ENCODE measurements at regions not wholly inside any gene's neighbourhood (a gene's known extent, or its start where the extent isn't known, plus 50 kb on each side); places are given as distances from the start of the nearest gene placed in this dataset.

GRCh38 chrX:116726806-116727205 is 264.0 kb upstream of the CT83 start:
- TF ChIP-seq CTCF (IDR thresholded peaks at IDR 0.05) = no peak
- TF ChIP-seq POLR2AphosphoS5 (IDR thresholded peaks at IDR 0.05) = no peak
- TF ChIP-seq POLR2A (IDR thresholded peaks at IDR 0.05) = no peak

All from stomach (tissue), 4 donors.